ENCODE measurements at regions not wholly inside any gene's neighbourhood (a gene's known extent, or its start where the extent isn't known, plus 50 kb on each side); places are given as distances from the start of the nearest gene placed in this dataset.

GRCh38 chr2:120919216-120919615 lies 183.5 kb downstream of the GLI2 start:
- TF ChIP-seq CTCF (conservative IDR thresholded peaks at IDR 0.05) (no peak), ZFX (IDR thresholded peaks at IDR 0.05) (no peak)

All from C4-2B (cell line).